GM19324 (cell line): ENCODE measurements at regions not wholly inside any gene's neighbourhood (a gene's known extent, or its start where the extent isn't known, plus 50 kb on each side); places are given as distances from the start of the nearest gene placed in this dataset.

ENCODE experiments used
- ATAC-seq: cut with Tn5 transposase; IDR thresholded peaks from one replicate; pipeline ENCODE4 v1.9.1; 2021; ENCODE audit warnings: mild to moderate bottlenecking, moderate library complexity; ENCODE audit not compliant: unreplicated experiment, low FRiP score

DNA sequence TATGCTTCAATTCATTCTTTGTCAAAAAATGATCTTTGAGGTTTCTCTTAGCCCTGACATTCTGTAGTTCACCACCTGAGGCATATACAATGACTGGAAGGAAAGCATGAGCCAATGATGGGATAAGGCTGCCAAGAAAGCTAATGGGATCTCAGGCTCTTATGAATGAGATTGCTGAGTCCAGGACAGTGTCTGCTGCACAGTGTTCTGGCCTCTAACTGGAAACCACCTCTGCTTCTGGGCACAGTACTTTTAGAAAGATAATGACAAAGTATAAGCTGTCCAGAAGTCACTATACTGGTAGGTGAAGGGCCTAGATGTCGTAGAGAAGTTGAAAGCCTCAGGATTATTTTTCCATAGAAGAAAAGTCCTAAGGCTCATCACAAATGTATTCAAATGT, 69.1 kb upstream of the PAPPA start:
- no peak for ATAC-seq

DNA sequence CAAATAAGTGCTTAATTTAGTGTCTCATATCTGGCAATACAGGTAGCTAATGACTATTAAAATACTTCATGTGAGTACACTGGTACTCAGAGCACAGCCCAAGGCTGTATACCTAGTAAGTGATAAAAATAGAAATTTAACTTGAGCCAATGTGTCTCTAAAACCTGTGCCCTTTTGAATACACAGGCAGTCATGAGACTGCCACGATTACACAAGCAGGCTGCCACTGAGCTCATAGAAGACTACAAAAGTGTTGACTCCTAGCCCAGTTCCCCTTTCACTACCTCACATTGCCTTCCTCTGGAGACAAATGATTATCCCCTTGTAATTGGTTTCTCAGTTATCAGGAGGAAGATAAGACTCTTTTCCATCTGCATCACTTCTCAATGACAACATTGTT, 66.3 kb upstream of the PAPPA start:
- no peak for ATAC-seq

DNA sequence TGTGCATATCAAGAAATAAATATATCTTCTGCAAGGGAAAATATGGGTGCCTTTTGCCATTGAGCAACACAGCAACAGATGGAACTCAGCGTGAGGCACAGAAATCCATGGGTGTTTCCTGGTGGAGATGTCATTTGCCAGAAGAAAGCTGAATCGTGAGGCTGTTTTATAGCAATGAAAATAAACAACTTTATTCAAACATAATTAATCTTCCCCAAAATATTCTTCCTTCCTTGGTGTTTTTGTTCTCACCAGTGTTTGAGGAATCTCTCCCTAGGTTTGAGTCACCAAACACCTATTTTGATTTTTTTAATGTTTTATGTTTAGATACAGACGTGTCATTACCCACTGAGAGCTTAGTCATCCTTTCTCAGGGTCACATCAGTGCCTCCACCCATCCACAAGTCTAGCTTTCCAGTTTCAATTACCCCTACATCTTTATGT, 65.8 kb upstream of the PAPPA start:
- no peak for ATAC-seq

DNA sequence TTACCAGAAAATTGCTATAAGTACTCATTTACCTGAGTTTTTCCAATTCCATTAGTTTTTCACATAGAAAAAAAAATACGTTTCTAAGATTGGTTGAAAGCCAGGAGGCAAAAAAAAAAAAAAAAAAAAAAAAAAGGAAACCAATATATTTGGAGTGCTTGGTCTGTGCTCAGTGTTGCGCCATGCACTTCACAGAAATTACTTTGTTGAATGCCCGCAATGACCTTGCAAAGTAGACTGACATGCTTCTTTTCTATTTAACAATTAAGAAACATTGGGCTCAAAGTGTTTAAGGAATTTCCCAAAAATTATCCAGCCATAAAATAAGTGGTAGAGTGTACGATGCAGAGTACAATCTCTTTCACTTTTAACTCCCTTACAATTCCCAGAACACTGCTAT, 65.2 kb upstream of the PAPPA start:
- ATAC-seq = no peak

DNA sequence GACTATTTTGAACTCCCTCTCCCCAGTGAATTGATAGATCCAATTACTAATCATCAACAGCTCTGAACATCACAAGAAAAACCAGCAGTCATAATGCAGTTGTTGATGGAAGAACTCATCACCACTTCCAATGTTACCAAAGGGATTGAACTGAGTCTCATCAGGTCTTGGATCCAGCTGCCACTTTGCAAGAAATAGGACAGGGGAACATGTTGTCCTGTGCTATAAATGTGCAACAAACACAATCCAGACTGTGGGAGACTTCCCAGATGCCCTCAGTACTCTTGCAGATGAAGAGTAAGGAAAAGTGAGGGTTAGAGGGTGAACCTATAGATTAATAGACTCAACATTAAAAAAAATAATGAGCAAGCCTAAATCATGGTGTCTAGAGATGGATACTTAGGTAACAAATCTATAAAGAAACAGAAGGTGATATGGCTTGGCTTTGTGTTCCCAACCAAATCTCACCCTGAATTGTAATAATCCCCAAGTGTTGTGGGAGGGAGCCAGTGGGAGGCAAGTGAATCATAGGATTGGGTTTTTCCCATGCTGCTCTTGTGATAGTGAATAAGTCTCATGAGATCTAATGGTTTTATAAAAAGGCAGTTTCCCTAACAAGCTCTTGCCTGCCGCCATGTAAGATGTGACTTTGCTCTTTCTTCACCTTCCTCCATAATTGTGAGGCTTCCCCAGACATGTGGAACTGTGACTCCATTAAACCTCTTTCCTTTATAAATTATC, 63.4 kb upstream of the PAPPA start:
- ATAC-seq = no peak

DNA sequence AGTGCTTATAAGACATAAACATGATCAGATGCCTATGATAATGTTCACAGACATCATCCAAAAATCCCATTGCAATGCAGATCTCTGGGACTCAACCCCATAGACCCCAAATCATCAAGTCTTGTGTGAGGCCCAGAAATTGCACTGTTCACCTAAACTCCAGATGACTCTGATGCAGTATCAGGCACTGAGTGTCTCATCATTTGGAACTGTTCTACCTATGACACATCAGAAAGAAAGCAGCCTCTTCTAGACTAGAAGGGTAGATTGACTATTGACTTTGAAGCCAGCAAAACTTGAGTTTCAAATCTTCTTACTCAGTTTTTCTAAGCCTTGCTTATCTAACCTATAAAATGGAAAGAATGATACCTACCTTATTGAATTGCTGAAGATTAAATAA, 58.7 kb upstream of the PAPPA start:
- ATAC-seq = no peak

DNA sequence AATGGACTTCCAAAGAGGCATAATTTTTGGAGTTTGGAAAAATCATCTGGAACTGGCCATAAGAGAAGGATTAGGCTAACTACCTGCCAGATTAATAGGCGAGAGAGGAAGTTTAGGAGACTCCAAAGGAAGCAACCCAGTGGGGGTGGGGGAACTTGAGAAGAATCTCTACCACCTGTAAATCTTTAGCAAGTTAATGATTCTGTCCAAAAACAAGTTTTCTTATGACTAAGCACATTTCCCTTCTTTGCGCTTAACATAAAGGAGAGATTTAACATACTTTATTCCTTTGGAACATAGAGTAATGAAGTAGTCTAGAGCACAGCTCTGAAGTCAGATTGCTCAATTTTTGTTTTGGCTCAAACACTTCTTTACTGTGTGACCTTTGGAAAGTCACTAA, 58.2 kb upstream of the PAPPA start:
- ATAC-seq = no peak

DNA sequence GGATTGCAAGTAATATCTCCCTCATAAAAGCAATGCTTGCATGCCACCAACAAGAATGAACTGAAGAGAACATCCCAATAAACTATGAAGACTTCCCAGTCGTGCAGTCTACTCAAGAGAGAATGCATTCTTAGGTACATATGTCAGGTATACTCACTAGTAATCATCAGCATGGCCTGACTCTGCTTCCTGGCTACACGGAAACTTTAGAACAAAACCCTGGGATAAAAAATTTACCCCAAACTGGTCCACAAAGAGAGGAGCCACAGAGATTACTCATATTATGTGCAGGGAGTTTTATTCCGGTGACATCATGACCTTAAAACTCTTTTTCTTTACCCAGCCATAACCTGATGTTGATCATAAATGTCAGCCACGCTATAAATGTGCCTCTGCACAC, 57.5 kb upstream of the PAPPA start:
- ATAC-seq = no peak

DNA sequence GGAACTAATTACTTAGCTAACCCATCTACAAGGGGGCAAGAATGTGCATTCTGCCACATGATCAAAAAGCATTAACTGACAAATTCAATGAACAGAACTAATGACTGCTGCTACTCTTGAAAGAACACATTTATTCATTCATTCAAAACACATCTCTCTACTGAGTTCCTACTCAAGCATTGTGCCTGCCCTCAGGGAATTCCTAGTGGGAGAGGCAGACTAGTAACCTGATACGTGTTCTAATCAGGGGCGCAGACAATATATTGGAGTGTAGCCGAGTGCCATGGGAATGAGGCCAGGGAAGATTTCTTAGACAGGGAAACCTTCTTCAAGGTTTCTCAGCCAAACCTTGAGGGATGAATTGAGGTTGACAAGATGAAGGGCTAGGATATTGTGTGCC, 56.7 kb upstream of the PAPPA start:
- no peak for ATAC-seq

DNA sequence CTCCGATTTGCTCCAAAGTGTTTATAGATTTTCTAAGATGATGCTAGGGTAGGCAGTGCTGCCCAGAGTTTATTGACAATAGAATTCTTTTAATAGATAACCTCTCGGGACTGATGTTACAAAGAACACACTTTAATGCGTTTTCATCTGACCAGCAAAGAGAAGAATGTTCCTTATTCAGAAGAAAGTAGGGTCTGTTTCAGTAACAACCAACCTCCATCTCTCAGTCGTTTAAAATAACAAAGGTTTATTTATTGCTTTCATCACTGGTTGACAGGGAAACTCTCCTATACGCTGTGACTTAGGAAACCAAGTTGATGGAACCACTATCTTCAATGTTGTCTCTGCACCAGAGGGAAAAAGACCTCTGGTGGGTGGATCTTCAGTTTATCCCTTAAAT, 55.1 kb upstream of the PAPPA start:
- no peak for ATAC-seq

DNA sequence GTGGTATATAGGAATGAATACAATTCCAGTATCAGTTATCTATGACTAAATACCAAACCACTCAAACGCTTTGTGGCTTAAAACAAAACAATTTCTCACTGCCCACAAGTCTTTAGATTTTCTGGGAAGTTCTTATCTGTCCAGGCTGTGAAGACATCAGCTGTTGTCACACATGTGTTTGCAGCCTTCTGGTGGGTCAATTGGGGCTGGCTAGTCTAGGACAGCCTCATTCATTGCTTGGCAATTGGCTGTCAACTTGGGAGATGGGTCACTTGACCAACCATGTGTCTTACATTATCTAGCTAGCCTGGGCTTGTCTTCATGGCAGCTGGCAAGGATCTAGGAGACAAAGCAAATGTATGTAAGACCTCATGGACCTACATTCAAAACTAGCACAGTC, 53.8 kb upstream of the PAPPA start:
- ATAC-seq = no peak

DNA sequence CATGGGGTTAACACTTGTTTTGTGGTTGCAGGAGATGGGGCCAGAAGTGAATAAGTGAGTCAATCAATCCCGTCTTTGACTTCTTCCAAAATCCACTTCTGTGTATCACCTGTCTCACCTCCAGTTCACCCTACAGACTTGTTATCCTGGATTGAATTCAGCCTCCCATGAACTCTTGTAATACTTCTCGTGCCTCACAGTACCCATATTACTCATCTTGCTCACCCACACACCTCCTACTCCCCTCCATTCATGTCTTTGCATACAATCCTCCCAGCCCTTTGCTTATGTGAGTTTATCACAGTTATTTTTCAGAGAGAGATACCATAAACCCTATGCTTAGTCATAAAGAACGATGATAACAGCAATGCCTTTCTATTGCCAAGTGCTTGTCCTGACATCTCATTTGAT, 52.9 kb upstream of the PAPPA start:
- ATAC-seq = no peak

DNA sequence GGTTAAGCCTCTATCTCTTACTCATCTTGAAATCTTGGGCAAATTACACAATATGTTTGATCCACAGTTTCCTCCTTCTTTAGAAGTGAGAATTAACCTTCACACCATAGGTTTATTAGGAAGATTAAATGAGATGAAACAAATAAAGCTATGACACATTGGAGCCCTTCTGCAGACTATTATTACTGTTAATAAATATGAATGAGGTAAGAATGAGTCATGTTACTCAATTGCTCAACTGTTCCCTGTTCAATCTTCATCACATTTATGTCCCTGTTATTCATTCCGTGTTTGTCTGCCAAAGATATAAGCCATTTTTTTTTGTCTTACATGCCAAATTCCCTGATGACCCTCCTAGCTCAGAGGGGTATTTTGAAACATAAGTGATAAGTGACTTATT, 52.1 kb upstream of the PAPPA start:
- ATAC-seq = no peak

DNA sequence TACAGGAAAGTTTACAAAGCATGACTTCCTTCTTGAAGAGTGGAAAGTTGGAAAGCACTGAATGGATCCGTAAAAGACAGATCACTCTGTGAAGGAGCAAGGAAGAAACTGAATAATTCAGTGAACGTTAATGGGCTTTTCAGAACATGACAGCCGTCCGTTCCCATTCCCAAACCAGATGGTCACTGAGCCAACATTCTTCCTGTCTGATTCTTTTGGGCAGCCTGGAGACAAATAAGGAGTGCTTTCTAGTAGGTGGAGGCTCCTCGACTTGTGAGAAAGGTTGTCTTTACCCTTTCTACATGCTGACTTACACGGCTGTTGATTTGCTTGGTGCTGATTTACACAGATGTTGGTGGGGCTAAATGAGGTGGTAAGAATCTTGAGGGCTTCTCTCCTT, 51.0 kb upstream of the PAPPA start:
- no peak for ATAC-seq
